ENCODE measurements at regions not wholly inside any gene's neighbourhood (a gene's known extent, or its start where the extent isn't known, plus 50 kb on each side); places are given as distances from the start of the nearest gene placed in this dataset.
A peak's percentile ranks its signal among the peaks of the same experiment; 100 is the strongest.

DNA sequence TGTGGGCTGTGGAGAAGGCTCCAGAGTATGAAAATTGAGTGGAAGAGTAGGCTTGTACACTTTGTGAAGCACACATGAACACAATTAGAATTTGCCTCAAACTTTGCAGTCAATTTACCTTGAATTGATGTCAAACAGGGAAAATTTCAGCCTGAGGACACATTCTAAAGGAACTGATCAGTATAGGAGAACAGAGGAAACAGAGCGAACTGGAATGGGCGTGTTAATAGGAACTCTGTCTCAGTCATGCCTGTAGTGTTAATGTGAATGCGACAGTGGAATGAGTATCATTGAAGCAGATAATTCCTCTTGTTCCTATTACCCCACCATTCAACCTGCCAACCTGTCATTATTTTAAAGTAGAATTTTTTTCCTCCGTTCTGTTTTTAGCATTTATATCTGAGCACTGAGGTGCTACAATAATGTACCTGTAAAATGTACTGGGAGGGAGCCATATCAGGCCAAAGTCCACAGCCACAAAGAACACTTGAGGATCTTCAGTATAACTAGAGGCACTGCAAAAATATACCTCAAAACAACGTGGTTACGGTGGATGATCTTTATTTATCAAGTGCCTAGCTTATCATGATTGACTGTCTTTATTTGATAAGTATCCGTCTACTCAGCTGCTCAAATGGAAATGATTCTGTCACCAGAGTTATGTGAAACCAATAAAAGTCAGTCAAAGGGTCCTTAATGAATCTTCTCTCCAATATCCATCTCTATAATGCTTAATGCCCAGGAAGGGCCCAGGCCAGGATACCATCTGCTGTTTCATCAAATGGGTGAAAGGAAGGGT, 125.3 kb upstream of the STMND1 start:
- DNase-seq: no peak

DNA sequence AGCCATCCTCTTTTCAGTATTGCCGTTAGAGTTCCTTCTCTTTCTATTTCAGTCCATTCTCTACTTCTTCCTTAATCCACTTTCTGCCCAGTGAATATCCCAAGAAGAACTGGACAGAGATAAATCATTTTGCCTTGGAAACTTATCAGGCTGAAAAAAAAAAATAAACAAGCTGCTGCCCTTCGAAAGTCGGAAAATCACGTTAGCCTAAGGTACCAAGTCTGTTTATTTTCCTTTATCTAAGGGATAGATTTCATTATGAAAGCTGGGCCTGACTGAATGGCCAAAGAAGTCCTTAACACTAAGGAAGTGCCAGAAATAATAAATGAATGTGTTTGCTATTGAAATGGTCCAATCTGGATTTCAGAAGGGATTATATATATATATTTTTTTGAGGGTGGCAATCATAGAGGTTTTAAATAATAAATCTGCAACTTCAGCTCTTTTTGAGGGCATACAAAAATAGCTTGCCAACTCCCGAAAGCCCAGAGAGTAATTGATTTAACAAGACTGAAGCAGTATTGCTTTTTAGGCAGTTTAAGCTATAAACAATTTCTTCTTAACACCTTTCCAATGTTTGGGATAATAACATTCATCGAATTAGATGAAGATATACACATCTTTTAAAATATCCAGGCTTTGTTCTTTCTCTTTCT, 127.0 kb upstream of the STMND1 start:
- no peak for DNase-seq

DNA sequence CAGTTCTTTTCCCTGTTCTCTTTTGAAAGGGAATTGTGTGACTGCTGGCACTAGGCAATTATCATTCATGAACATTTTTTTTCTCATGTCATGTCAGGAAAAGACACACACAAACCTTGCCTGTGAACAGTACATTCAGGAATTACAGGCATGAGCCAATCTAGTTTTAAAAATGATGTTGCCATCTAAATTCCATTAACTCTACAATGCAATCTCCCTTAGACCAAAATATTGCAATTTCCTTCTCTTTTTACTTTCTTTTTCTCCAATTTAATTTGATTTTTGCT, 127.5 kb upstream of the STMND1 start:
- no peak for DNase-seq

DNA sequence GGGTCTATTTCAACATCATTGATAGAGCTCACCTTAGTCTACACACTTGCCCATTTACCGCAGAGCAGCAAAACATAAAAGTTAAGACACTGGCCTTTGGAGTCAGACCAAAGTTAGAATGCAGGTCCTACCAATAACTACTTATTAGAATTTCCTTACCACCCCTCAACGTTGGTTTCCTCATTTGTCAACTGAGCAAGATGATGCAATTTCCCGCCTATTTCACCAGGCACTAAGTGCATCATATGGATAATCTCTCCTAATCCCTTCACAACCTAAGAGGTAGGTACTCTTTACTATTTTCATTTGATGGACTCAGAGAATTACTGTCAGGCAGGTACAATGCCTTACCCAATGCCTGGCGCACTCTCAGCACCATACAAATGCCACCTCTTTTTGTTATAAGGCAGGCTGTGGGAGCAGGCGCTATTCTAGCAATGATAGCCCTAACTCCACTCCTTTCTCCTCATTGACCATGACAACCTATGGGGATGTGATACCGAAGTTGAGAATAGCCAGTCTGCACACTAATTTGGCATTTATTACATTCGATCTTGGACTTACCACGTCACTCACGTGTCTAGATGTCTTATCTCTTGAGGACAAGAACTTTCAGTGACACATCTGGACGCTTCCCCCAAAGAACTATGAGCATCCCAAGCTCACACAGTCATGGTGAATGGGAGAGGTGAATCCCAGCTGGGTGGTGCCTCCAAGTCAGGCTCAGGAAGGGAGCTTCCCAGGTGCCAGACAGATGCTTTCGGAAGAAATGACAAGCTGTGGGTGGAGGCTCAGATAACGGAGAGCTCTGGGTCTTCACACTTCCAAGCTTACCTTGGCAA, 128.1 kb upstream of the STMND1 start:
- DNase-seq: no peak

DNA sequence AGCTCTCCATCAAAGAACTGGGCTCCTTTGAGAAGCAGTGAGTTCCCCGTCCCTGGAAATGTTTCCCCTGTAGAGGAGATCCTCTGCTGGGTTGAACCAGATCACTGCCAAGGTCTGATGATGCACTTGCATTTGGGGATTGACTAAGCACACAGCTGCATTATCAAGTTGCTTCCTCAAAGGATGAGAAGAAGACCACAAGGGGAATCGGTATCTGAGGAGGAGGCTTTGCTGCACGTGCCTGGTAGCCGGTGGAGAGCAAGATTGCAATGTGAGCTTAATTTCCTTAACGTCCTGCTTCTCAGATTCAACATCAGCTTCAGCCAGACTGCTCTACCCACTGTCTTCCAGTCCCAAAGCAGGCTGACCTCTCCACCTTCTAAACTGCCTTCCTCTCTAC, 128.8 kb upstream of the STMND1 start:
- no peak for DNase-seq

DNA sequence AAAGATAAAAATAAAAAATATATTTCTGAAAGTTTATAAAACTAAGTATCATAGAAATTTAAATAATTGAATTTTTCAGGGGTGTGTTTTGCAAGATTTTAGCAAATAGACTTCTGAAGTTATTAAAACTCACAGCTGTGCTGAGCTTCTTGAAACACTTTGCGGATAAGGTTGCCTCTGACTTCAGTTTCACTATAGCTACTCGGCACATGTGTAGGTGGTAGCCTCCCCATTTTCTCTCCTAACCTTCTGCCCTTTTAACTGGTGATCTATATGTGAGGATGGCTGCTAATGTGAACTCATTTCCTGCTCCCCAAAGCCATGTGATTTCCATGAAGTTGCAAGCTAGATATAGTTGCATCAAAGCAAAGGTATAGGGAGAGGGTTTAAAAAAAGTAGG, 129.3 kb upstream of the STMND1 start:
- DNase-seq: no peak

DNA sequence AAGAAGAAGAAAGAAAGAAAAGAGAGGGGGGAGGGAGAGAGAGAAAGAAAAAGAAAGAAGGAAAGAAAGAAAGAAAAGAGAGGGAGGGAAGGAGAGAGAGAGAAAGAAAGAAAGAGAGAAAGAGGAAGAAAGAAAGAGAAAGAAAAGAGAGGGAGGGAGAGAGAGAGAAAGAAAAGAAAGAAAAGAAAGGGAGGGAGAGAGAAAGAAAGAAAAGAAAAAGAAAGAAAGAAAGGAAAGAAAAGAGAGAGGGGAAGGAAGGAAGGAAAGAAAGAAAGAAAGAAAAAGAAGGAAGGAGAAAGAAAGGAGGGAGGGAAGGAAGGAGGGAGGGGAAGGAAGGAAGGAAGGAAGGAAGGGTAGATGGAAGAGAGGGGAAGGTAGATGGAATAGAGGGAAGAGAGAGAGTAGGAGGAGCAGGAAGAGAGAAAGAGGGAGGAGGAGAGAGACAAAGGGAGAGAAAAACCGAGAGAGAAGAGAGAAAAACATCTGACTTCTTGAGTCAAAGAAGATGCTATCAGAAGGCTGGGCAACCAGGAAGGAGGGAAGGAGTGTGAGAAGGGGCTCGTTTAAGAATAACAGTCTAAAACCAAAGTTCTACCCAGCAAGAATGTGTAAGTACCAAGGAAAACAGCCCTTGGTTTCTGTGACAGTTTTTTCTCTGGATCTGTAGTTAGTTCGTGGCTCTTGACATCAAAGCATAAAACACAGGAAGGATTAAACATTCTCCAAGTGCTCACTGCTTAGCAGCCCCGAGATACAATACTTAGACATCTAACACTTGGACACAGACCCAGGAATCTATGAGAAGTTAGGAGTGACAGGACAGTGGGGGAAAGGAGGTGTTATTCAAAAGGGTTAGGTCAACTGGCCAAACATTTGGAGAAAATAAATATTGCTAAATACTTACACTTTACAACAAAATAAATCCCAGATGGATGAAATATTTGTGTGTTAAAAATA, 131.9 kb upstream of the STMND1 start:
- DNase-seq: no peak

DNA sequence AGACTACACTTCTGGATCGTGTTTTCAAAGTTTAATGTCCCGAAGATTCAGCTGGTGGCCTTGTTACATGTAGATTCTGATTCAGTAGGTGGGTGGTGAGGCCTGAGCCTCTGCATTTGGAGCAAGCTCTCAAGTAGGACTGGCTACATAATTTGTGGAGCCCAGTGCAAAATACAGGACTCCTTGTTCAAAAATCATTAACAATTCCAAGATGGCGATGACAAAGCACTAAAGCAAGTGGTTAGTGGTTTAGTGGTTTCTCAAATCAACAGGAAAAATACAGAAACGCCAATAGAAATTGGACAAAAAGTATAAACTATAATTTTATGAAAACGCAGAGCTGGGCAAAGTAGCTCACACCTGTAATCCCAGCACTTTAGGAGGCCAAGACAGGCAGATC, 133.7 kb upstream of the STMND1 start:
- DNase-seq: no peak

DNA sequence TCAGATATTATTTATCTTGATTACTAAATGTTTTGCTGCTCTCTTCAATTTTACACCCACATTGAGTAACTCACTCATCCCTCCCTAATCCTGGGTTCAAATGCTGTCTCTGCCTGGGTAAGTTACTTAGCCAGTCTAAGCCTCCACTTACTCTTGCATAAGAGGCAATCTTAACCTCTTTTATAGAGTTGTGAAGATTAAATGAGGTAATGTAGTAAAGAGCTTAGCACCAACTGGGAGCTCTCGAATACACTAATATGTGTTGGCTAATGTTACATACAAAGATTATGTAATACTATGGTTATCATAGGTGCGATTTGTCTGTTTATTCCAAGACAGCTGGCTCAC, 134.4 kb upstream of the STMND1 start:
- DNase-seq: no peak

DNA sequence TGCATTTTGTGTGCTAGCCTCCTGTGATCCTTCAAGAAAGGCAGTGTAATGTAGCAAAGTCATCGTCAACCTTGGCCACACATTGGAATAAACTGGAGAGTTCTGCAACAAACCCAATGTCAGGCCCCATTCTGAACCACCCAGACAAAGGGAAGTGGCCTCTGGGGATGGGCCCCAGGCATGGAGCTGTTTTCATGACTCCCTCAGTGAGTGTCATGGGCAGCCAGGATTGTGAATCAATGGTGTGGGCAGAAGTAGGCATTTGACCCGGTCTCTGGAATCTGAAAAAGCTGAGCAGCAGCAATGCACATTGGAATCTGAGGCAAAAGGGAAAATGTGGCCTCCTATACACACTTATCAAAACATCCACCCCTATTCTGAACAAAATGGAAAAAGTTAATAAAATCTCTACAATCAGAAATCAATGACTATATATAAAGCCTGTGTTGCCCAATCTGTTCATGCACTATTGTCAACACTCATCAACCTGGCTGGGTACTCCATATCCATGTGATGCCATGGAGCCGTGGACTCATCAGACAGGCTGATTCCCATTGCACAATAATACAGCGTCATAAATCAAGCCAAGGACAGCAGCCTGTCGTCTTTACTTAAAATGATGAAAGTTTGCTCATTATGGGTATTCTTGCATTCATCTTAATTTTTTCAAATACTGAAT, 134.9 kb upstream of the STMND1 start:
- DNase-seq: no peak

DNA sequence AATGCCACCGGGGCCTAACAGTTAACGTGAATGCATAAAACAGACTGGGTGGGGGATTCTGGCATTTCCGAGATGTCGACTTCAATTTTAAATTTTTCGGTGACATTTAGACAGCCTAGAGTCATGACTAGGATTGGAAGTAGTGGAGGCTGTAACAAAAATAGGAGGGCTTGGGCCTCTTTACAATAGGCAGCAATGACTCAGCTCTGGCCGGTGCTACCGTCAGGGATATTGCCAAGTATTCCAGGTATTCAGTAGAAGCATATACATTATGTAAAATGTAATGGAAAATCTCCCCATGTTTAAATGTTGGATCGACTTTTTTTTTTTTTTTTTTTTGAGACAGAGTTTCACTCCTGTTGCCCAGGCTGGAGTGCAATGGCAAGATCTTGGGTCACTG, 136.2 kb upstream of the STMND1 start:
- DNase-seq: no peak

DNA sequence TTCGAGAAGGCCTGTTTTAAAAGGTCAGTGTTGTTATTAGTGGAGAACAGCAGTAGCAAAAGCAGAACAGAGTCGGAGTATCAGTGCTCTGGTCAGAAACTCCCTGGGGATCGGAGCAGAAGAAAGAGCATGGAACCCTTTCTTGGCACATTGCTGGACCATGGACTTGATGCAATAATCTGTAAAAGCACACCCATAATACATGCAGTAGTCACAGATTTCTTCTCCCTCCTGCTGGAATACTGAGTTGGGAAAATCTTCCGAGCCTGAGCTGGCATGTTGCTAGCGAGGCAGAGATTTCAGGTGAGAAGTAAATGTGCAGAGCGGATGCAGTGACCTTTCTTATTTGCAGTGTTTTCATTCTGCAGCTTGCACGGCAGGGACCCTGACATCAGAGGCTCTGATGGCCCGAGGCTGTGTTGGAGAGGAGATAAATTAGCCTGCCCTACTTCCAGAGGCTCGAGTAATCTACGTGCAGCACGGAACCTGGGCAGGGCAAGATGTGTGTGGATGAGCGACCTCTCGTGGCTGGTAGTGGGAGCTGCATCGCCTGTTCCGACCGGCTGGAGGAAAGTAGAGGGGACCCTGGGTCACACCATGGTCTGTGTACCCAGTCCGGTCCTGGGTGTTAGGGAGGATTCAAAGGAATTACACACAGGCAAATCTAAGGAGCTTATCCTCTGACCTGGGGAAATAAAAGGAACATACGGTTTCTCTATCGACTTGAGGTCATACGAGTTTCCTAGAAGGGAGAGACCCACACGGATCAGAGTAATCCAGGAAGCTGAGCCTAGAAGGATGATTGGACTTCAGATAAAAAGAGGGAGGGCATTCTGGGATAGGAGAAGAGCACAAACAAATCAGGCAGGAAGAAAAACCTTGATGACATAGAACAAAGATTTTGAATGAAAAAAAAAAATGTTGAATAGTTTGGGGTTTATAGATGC, 137.0 kb upstream of the STMND1 start:
- DNase-seq: peak in 50 of 51 donors; percentile 3 to 81 (median 42)

DNA sequence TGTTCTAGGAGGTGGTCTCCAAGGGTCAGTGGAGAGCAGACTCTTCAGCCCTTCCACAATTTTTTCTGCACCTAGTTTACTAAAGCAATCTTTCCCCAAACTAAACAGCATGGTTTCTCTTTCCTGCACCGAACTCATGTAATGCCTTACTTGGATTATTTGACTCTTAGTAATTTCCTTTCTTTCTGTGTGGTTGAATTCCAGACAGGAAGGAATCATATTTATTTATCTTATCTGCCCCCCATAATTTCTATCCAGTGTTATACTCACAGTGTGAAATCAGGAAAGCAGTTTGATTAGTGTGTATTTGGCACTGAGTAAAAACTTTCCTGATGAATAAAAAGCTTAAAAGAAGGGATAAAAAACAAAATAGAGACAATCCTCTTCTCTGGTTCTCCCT, 140.3 kb upstream of the STMND1 start:
- no peak for DNase-seq

DNA sequence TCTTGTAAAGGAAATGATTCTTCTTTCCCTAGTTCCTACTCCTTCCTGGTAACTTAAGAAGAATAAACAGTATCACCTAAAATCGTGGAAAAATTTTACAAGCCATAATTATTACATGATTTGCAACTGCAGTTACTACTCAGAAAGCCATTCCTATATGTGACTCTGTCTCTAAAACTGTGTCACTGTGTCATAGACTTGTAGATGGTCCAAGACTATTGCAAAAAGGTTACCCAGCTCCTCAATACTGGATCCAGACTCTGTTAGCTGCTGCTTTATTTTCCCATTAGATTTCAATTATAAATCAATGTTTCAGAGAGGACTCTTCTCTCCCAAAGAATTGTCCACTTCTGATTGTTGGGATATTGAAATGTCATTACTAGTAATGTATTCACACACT, 142.1 kb upstream of the STMND1 start:
- no peak for DNase-seq

DNA sequence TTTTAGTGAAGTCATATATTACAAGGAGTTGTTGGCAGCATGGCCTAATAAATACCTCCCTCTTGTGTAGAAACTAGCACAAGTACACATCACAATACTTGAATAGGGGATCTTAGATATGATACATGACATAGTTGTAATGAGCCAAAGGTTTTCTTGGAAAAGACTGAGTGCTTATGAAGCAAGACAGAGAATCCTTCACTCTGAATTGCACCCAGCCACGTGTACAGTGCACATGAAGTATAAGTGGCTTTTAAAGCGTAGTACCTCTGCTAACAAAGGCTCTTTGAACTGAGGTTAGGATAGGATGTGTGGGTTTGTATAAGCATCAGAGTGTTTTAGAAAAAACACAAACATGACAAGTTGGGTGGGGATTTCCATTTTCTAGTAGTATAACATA, 145.5 kb upstream of the STMND1 start:
- DNase-seq: no peak

DNA sequence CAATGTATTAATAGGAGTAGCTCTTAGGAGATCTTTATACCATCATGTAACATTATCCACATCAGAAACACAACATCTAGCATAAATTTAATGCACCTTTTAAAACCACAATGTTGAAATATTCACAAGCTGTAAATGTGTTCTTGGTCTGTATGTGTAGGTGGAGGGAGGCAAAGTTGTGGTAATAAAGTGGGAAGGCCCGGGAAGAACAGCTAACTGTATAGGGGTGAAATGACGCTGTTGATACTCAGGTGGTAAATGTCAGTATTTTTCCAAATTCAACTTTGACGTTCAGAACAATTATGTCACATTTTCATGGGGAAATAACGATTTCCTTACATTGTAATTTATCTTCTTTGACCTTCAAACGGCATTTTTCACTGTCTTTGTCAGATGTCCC, 146.0 kb upstream of the STMND1 start:
- no peak for DNase-seq

DNA sequence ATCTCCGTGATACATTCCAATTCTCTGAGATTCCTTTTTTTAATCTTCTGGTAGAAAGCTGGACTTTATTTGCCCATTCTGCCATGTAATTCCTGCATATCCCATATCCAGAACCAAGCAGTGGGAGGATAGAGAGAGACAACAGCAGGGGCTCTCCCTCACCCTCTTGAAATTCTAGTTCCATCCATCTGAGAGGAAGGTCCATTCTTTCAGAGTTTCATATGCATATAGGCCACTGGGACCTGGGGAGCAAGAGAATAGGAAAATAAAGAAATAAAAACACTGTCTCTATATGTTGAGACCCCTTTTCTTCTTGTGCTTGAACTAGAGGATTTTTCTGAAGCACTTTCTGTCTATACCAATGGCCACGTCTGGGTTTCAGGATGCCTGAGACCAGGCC, 147.9 kb upstream of the STMND1 start:
- DNase-seq: no peak

DNA sequence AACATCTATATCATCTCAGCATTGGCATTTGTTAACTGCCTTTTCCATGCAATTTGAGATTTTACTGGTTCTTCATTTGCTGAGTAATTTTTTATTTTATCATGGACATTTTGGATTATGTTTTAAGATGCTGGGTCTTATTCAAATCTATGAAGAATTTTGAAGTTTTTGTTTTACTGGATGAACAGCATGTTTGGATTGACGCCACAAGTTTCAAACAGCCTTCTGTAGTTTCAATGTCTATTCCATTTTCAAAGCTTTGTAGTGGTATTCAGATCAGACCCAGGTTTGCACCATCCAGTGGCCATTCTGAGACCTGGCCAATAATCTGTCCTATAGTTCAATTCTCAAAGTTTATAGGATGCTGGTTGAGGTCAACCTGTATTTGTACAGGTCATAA, 148.4 kb upstream of the STMND1 start:
- no peak for DNase-seq

DNA sequence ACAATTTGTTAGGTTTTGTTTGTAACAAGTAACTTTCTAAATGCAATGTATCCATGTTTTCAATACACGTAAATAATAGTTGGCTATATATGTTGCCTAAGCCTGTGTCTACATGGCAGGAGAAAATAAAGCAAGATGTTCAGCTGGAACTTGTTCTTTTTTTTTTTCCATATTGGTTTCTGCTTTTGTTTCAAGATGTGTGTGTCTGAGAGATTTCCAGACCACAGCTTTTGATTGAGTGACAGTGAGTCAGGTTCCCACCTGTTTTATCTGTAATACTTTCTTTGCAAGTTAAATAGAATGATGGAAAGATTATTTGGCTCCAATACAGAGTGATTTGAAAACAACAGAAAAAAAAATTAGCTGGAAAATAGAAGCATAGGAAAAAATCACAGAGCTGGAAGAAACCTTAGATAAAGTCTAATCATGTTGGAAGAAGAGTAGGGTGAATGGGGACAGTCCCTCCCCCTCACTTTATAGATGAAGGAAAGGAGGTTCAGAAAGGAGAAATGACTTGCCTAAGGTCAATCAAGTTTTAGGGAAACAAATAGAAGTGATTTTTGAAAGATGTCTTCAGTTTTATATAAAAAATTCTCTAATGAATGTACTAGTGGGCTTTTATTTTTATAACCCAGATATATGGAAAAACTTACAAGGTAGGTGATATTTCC, 150.9 kb upstream of the STMND1 start:
- no peak for DNase-seq
